ENCODE measurements at regions not wholly inside any gene's neighbourhood (a gene's known extent, or its start where the extent isn't known, plus 50 kb on each side); places are given as distances from the start of the nearest gene placed in this dataset.
"Not testable (repeated sequence)": the region's sequence is repeated elsewhere in the genome, so short reads cannot be mapped to it uniquely, and the experiment has no call there.

- H3K4me1 Mint-ChIP-seq = no peaks in the 10 kb centered on the region
- H3K36me3 Mint-ChIP-seq = no peaks in the 10 kb centered on the region
- peaks cover 5% of the 10 kb centered on the region for H3K9me3 Mint-ChIP-seq
- no peak overlapping the region for H3K4me3 Mint-ChIP-seq
- H3K27ac Mint-ChIP-seq = no peak overlapping the region
- DNase-seq = no peak
- H3K27me3 Mint-ChIP-seq = no peaks in the 10 kb centered on the region
Observed at GRCh38 chr10:64873959-64874358, 1352.8 kb downstream of the REEP3 start.

GRCh38 chr10:64880546-64880945, 1359.3 kb downstream of the REEP3 start:
- Mint-ChIP-seq H3K9me3 (no peaks in the 10 kb centered on the region), H3K4me3 (no peak overlapping the region), H3K27ac (no peak overlapping the region), H3K27me3 (no peaks in the 10 kb centered on the region), H3K36me3 (no peaks in the 10 kb centered on the region), H3K4me1 (no peaks in the 10 kb centered on the region)
- DNase-seq = no peak

GRCh38 chr10:64881257-64881656, 1360.1 kb downstream of the REEP3 start:
- no peak for DNase-seq
- Mint-ChIP-seq H3K27me3 (no peaks in the 10 kb centered on the region), H3K27ac (no peak overlapping the region), H3K9me3 (no peaks in the 10 kb centered on the region), H3K36me3 (no peaks in the 10 kb centered on the region), H3K4me1 (no peaks in the 10 kb centered on the region), H3K4me3 (no peak overlapping the region)

GRCh38 chr10:64896582-64896981, 1375.4 kb downstream of the REEP3 start:
- H3K27me3 Mint-ChIP-seq = no peaks in the 10 kb centered on the region
- no peak for DNase-seq
- H3K36me3 Mint-ChIP-seq = no peaks in the 10 kb centered on the region
- H3K4me1 Mint-ChIP-seq = no peaks in the 10 kb centered on the region
- H3K9me3 Mint-ChIP-seq = peaks cover 8% of the 10 kb centered on the region
- no peak overlapping the region for H3K4me3 Mint-ChIP-seq
- H3K27ac Mint-ChIP-seq = no peak overlapping the region

GRCh38 chr10:64906311-64906710, 1385.1 kb downstream of the REEP3 start:
- H3K9me3 Mint-ChIP-seq, H3K36me3 Mint-ChIP-seq, H3K4me3 Mint-ChIP-seq, DNase-seq, H3K4me1 Mint-ChIP-seq, H3K27me3 Mint-ChIP-seq, H3K27ac Mint-ChIP-seq: not testable (repeated sequence)

GRCh38 chr10:64924306-64924705, 1403.1 kb downstream of the REEP3 start:
- not testable (repeated sequence) for H3K27me3 Mint-ChIP-seq, H3K4me1 Mint-ChIP-seq, H3K4me3 Mint-ChIP-seq, H3K36me3 Mint-ChIP-seq, H3K27ac Mint-ChIP-seq, DNase-seq
- peaks cover 13% of the 10 kb centered on the region for H3K9me3 Mint-ChIP-seq

GRCh38 chr10:64952042-64952441, 1430.8 kb downstream of the REEP3 start:
- H3K27me3 Mint-ChIP-seq = no peaks in the 10 kb centered on the region
- peaks cover 6% of the 10 kb centered on the region for H3K9me3 Mint-ChIP-seq
- H3K4me3 Mint-ChIP-seq = no peak overlapping the region
- DNase-seq = no peak
- no peaks in the 10 kb centered on the region for H3K4me1 Mint-ChIP-seq
- H3K36me3 Mint-ChIP-seq = no peaks in the 10 kb centered on the region
- no peak overlapping the region for H3K27ac Mint-ChIP-seq

- DNase-seq = no peak
- no peaks in the 10 kb centered on the region for H3K36me3 Mint-ChIP-seq
- no peak overlapping the region for H3K27ac Mint-ChIP-seq
- H3K4me1 Mint-ChIP-seq = no peaks in the 10 kb centered on the region
- no peaks in the 10 kb centered on the region for H3K27me3 Mint-ChIP-seq
- peaks cover 2% of the 10 kb centered on the region for H3K9me3 Mint-ChIP-seq
- no peak overlapping the region for H3K4me3 Mint-ChIP-seq
Observed at GRCh38 chr10:64956441-64956840, 1435.2 kb downstream of the REEP3 start.

- no peaks in the 10 kb centered on the region for H3K27me3 Mint-ChIP-seq
- DNase-seq = no peak
- no peaks in the 10 kb centered on the region for H3K9me3 Mint-ChIP-seq
- no peaks in the 10 kb centered on the region for H3K36me3 Mint-ChIP-seq
- H3K27ac Mint-ChIP-seq = no peak overlapping the region
- H3K4me1 Mint-ChIP-seq = no peaks in the 10 kb centered on the region
- H3K4me3 Mint-ChIP-seq = no peak overlapping the region
Observed at GRCh38 chr10:64959116-64959515, 1437.9 kb downstream of the REEP3 start.

- Mint-ChIP-seq H3K27me3 (no peaks in the 10 kb centered on the region), H3K36me3 (no peaks in the 10 kb centered on the region), H3K9me3 (no peaks in the 10 kb centered on the region), H3K27ac (no peak overlapping the region), H3K4me3 (no peak overlapping the region), H3K4me1 (no peaks in the 10 kb centered on the region)
- DNase-seq = no peak
Observed at GRCh38 chr10:64959883-64960282, 1438.7 kb downstream of the REEP3 start.

GRCh38 chr10:64973391-64973790, 1452.2 kb downstream of the REEP3 start:
- no peaks in the 10 kb centered on the region for H3K4me1 Mint-ChIP-seq
- H3K4me3 Mint-ChIP-seq = no peak overlapping the region

GRCh38 chr10:64976150-64976549, 1454.9 kb downstream of the REEP3 start:
- H3K27me3 Mint-ChIP-seq = no peaks in the 10 kb centered on the region
- DNase-seq = no peak
- H3K4me3 Mint-ChIP-seq = no peak overlapping the region
- H3K36me3 Mint-ChIP-seq = no peaks in the 10 kb centered on the region
- peaks cover 2% of the 10 kb centered on the region for H3K9me3 Mint-ChIP-seq
- no peak overlapping the region for H3K27ac Mint-ChIP-seq
- H3K4me1 Mint-ChIP-seq = no peaks in the 10 kb centered on the region

More at GRCh38 chr10:64973391-64973790, 1452.2 kb downstream of the REEP3 start:
- Mint-ChIP-seq H3K27ac (no peak overlapping the region), H3K9me3 (peaks cover 2% of the 10 kb centered on the region), H3K27me3 (no peaks in the 10 kb centered on the region), H3K36me3 (no peaks in the 10 kb centered on the region)
- DNase-seq = no peak

- Mint-ChIP-seq H3K4me3 (no peak overlapping the region), H3K27me3 (no peaks in the 10 kb centered on the region), H3K36me3 (no peaks in the 10 kb centered on the region), H3K9me3 (peaks cover 2% of the 10 kb centered on the region), H3K4me1 (no peaks in the 10 kb centered on the region), H3K27ac (no peak overlapping the region)
- DNase-seq = no peak
Observed at GRCh38 chr10:64977915-64978314, 1456.7 kb downstream of the REEP3 start.

GRCh38 chr10:64996886-64997285, 1475.7 kb downstream of the REEP3 start:
- H3K4me3 Mint-ChIP-seq = no peak overlapping the region
- no peaks in the 10 kb centered on the region for H3K4me1 Mint-ChIP-seq
- DNase-seq = no peak
- no peaks in the 10 kb centered on the region for H3K36me3 Mint-ChIP-seq
- H3K9me3 Mint-ChIP-seq = peaks cover 4% of the 10 kb centered on the region
- no peak overlapping the region for H3K27ac Mint-ChIP-seq
- H3K27me3 Mint-ChIP-seq = no peaks in the 10 kb centered on the region

GRCh38 chr10:65010845-65011244, 1489.6 kb downstream of the REEP3 start:
- H3K27me3 Mint-ChIP-seq = no peaks in the 10 kb centered on the region
- DNase-seq = no peak
- H3K9me3 Mint-ChIP-seq = peaks cover 6% of the 10 kb centered on the region
- H3K4me3 Mint-ChIP-seq = no peak overlapping the region
- H3K27ac Mint-ChIP-seq = no peak overlapping the region
- no peaks in the 10 kb centered on the region for H3K4me1 Mint-ChIP-seq
- H3K36me3 Mint-ChIP-seq = no peaks in the 10 kb centered on the region

GRCh38 chr10:65017523-65017922, 1496.3 kb downstream of the REEP3 start:
- H3K4me3 Mint-ChIP-seq = no peak overlapping the region
- H3K27me3 Mint-ChIP-seq = no peaks in the 10 kb centered on the region
- H3K9me3 Mint-ChIP-seq = peaks cover 12% of the 10 kb centered on the region
- no peak overlapping the region for H3K27ac Mint-ChIP-seq
- no peak for DNase-seq
- H3K4me1 Mint-ChIP-seq = no peaks in the 10 kb centered on the region
- no peaks in the 10 kb centered on the region for H3K36me3 Mint-ChIP-seq

GRCh38 chr10:65024886-65025285, 1503.7 kb downstream of the REEP3 start:
- H3K27ac Mint-ChIP-seq = no peak overlapping the region
- H3K4me3 Mint-ChIP-seq = no peak overlapping the region
- H3K4me1 Mint-ChIP-seq = no peaks in the 10 kb centered on the region

More at GRCh38 chr10:65024886-65025285, 1503.7 kb downstream of the REEP3 start:
- peaks cover 6% of the 10 kb centered on the region for H3K9me3 Mint-ChIP-seq
- H3K36me3 Mint-ChIP-seq = no peaks in the 10 kb centered on the region
- no peaks in the 10 kb centered on the region for H3K27me3 Mint-ChIP-seq
- no peak for DNase-seq
